ENCODE measurements at regions not wholly inside any gene's neighbourhood (a gene's known extent, or its start where the extent isn't known, plus 50 kb on each side); places are given as distances from the start of the nearest gene placed in this dataset.

DNA sequence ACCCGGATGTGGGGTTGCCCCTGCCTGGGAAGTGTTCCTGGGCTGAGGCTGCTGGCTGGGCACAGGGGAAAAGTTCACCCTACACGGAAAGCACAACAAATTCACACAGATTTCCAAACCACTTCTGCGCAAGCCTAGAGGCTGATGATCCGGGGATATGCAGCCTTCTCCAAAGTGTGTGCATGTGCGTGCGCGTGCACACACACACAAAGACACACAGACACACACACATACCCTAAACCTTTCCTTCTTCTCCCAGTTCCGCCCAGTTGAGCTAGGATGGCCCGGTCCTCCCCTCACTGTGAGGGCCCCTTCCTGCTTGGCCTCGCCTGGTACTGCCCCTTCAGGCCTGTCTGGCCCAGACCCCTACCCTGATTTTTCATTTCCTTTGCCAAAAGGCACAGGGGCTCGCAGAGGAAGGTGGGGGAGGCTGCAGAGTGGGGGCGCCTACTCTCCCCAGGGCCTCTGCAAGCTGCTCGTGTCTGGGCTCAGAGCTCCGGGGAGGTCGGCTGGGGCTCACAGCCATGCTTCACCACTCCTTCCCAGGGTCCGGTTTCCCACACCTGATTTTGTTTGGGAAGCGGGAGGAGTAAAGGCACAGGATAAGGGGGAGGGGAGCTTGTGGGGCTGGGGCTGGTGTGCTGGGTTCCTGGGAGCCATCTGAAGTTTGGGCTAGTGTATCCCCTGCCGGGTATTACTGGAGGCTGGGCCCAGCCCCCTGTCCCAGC, 144.7 kb downstream of the ENGASE start:
- TF ChIP-seq RAD21 (IDR thresholded peaks at IDR 0.05; ENCODE audit: low read depth), result no peak
- TF ChIP-seq, protein P1, sequence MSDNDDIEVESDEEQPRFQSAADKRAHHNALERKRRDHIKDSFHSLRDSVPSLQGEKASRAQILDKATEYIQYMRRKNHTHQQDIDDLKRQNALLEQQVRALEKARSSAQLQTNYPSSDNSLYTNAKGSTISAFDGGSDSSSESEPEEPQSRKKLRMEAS (IDR thresholded peaks at IDR 0.05), result no peak
- no peak for TF ChIP-seq CEBPB (IDR thresholded peaks at IDR 0.05)
- no peak for TF ChIP-seq EP300 (IDR thresholded peaks at IDR 0.05; ENCODE audit: borderline replicate concordance)
- no peak for TF ChIP-seq TAF1 (IDR thresholded peaks at IDR 0.05; ENCODE audit: low read depth)
- TF ChIP-seq FOXM1 (IDR thresholded peaks at IDR 0.05; ENCODE audit: borderline replicate concordance, low read depth), result no peak
- TF ChIP-seq, protein P2, sequence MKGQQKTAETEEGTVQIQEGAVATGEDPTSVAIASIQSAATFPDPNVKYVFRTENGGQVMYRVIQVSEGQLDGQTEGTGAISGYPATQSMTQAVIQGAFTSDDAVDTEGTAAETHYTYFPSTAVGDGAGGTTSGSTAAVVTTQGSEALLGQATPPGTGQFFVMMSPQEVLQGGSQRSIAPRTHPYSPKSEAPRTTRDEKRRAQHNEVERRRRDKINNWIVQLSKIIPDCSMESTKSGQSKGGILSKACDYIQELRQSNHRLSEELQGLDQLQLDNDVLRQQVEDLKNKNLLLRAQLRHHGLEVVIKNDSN (IDR thresholded peaks at IDR 0.05), result no peak
